Kidney (tissue), 13 donors: ENCODE measurements at regions not wholly inside any gene's neighbourhood (a gene's known extent, or its start where the extent isn't known, plus 50 kb on each side); places are given as distances from the start of the nearest gene placed in this dataset.
"Not testable (repeated sequence)": the region's sequence is repeated elsewhere in the genome, so short reads cannot be mapped to it uniquely, and the experiment has no call there.

Experiments
- DNase-seq, 5 donors: peaks; one replicate each; pipeline ENCODE4 v3.0.0-alpha.2; 2013 to 2020
- FAIRE-seq: peaks from 2 replicates; lab custom pipeline; 2012; peaks lifted over from hg19 to GRCh38; lab: Jason Lieb, UNC
- H3K27ac ChIP-seq, 2 donors: one replicate each; pipeline ENCODE4 v1.7.0; 2013; ENCODE audit warnings: low read depth in 2 of 2, low read length in 2 of 2, inconsistent platforms in 1 of 2
- H3K27me3 ChIP-seq: one replicate; pipeline ENCODE4 v1.7.1; 2013; ENCODE audit warnings: low read length, inconsistent platforms; ENCODE audit not compliant: control insufficient read depth, insufficient read depth
- H3K36me3 ChIP-seq, 3 donors: one replicate each; pipeline versions ENCODE4 v1.7.0 to v1.7.1; 2013; ENCODE audit warnings: low read length in 3 of 3, control low read depth in 1 of 3, inconsistent platforms in 1 of 3; ENCODE audit not compliant: insufficient read depth in 3 of 3, control insufficient read depth in 2 of 3
- H3K4me1 ChIP-seq, 3 donors: one replicate each; pipeline versions ENCODE4 v1.7.0 to v1.7.1; 2013; ENCODE audit warnings: low read length in 3 of 3, inconsistent platforms in 1 of 3, low read depth in 1 of 3; ENCODE audit not compliant: control insufficient read depth in 2 of 3, insufficient read depth in 2 of 3
- H3K4me3 ChIP-seq, 3 donors: one replicate each; pipeline versions ENCODE4 v1.7.0 to v1.8.1; 2013; ENCODE audit warnings: low read length in 3 of 3, control low read depth in 1 of 3, inconsistent platforms in 1 of 3
- H3K9ac ChIP-seq, 3 donors: one replicate each; pipeline versions ENCODE4 v1.7.0 to v1.7.1; 2013; ENCODE audit warnings: low read length in 3 of 3, control low read depth in 1 of 3, inconsistent platforms in 1 of 3
- H3K9me3 ChIP-seq, 3 donors: one replicate each; pipeline versions ENCODE4 v1.7.0 to v1.7.1; 2013; ENCODE audit warnings: low read length in 3 of 3, control low read depth in 1 of 3, inconsistent platforms in 1 of 3; ENCODE audit not compliant: control insufficient read depth in 2 of 3, insufficient read depth in 1 of 3
- CTCF ChIP-seq: IDR thresholded peaks from 3 replicates; pipeline ENCODE4 v1.5.1; 2012; ENCODE audit warnings: mild to moderate bottlenecking, moderate library complexity, borderline replicate concordance; ENCODE audit not compliant: insufficient read depth; ENCODE audit errors: extremely low read depth
- intact Hi-C: fragments of 100-400 bp; cut with DNase I; formaldehyde crosslinking; loops from one replicate; pipeline ENCODE4 v1.11.1; 2022
- donor health status: control.
- donor health status: control.
- donor health status: control.
- donor health status: control.
- donor health status: control.
- donor health status: DM: yes; HTN: yes; CAD: no.
- donor health status: Normal renal cell carcinoma (clear cell type).

DNA sequence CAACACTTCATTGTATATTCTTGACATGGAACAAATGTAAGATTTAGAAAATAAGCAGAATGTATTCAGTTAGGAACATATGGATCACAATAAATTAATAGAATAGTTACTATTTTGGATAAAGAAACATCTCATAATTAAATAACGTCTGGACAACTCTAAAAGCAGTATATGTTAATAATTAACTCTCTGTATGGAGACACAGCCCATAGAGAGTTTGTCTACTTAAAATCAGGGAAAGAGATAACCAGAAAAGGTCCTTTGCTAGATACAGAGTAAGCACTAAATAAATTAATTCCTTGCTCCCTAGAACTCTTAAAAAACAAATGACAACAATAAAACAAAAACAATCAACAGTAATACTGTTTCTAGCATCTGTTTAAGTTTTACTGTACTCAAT lies 184.4 kb upstream of the THSD7A start:
- Histone ChIP-seq H3K27me3 (no peaks in the 10 kb centered on the region), H3K4me1 (no peaks in the 10 kb centered on the region), H3K4me3 (no peak overlapping the region), H3K9me3 (no peaks in the 10 kb centered on the region), H3K36me3 (no peaks in the 10 kb centered on the region), H3K9ac (no peak overlapping the region), H3K27ac (no peak overlapping the region)
- intact Hi-C loops = no loop called here
- DNase-seq (no peak), FAIRE-seq (peak; percentile 39)
- TF ChIP-seq CTCF = no peak

DNA sequence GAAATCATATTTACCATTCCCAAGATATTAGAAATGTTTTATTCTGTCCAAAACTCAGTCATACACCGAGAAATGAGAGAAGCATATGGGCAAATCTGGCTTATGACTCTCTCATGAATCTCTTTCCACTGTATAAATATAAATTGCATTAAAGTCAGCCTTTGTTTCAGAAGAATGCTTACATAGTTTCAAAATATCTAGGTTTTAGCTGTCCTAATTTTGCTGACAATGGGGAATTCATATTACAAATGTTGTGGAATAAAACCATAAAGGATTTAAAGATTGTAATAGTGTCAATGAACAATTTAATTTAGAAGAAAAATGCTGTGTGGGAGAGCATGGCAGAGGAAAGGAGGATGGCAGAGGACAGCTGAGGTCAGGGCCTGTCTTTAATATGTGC lies 185.0 kb upstream of the THSD7A start:
- DNase-seq (peak in 2 of 5 donors; percentile 7 to 10), FAIRE-seq (no peak)
- Histone ChIP-seq H3K27ac (peak overlapping the region in 1 of 2 donors; percentile 5), H3K27me3 (no peaks in the 10 kb centered on the region), H3K36me3 (no peaks in the 10 kb centered on the region), H3K4me1 (no peaks in the 10 kb centered on the region), H3K9me3 (no peaks in the 10 kb centered on the region), H3K4me3 (no peak overlapping the region), H3K9ac (no peak overlapping the region)
- TF ChIP-seq CTCF = no peak
- intact Hi-C loops = no loop called here

DNA sequence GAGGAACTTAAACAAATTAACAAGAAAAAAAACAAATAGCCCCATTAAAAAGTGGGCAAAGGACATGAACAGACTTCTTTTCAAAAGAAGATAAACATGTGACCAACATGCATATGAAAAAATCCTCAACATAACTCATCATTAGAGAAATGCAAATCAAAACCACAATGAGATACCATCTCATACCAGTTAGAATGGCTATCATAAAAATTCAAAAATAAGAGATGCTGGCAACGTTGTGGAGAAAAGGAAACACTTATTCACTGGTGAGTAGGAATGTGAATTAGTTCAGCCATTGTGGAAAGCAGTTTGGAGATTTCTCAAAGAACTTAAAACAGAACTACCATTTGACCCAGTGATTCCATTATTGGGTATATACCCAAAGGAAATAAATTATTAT lies 189.1 kb upstream of the TMEM106B start:
- H3K9me3 ChIP-seq, H3K9ac ChIP-seq, H3K4me3 ChIP-seq, FAIRE-seq, H3K27ac ChIP-seq, H3K36me3 ChIP-seq, H3K27me3 ChIP-seq, intact Hi-C loops, DNase-seq, H3K4me1 ChIP-seq: not testable (repeated sequence)

DNA sequence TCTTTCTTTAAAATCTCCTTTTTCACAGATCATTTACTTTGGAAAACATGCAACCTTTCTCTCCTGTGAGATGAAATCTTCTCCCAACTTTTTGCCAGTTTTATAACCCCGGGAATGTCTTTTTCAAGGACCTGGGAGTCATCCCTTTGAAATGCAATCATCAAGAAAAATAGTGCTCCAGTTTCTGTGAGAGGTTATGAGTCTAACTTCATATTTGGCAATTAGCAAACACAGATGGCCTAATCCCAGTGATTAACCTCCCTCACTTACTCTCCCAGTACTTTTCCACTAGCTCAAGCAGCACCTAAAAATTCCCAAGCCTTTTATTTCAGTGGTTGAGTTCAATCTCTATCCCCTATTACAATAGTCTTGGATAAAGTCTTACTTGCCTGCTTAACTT lies 185.8 kb upstream of the TMEM106B start:
- H3K4me1 ChIP-seq = no peaks in the 10 kb centered on the region
- no peaks in the 10 kb centered on the region for H3K9me3 ChIP-seq
- H3K27ac ChIP-seq = no peak overlapping the region
- H3K36me3 ChIP-seq = no peaks in the 10 kb centered on the region
- intact Hi-C loops = no loop called here
- no peak for TF ChIP-seq CTCF
- no peak overlapping the region for H3K4me3 ChIP-seq
- no peak for FAIRE-seq
- no peak for DNase-seq
- no peaks in the 10 kb centered on the region for H3K27me3 ChIP-seq
- no peak overlapping the region for H3K9ac ChIP-seq
